K562 (cell line): ENCODE measurements at regions not wholly inside any gene's neighbourhood (a gene's known extent, or its start where the extent isn't known, plus 50 kb on each side); places are given as distances from the start of the nearest gene placed in this dataset.

Source experiments
- ATAC-seq: fragments of 200-7000 bp; cut with Tn5 transposase; 3 replicates; pipeline ENCODE4 v1.9.1; 2020; ENCODE audit warnings: moderate library complexity
- BruUV-seq: library from RNA; stranded (reverse); fragments of 400-500 nt; replicated peaks from 2 replicates; lab custom pipeline; 2021; lab: Mats Ljungman, UMichigan
- CTCF ChIA-PET: fragments of 300-600 bp; formaldehyde crosslinking; extraction: SDS; loops from one replicate; lab custom pipeline; 2021; ENCODE audit warnings: low intra/inter-chr PET ratio; lab: Yijun Ruan, JAX
- POLR2A ChIA-PET: fragments of 300-600, 350-650 bp; sonication (Branson Sonifier 250); formaldehyde crosslinking; extraction: SDS; loops from one replicate; lab custom pipeline; 2021; ENCODE audit warnings: antibody characterized with exemption, inconsistent platforms; lab: Yijun Ruan, JAX
- DNase-seq, 4 experiments: peaks; one replicate each; pipeline versions ENCODE4 v3.0.0 to v3.0.0-alpha.2; 2011 to 2018; ENCODE audit warnings: low spot score in 3 of 4, mixed read lengths in 3 of 4; ENCODE audit errors: extremely low read depth in 1 of 4
- FAIRE-seq: peaks from 2 replicates; lab custom pipeline; 2011; peaks lifted over from hg19 to GRCh38; lab: Jason Lieb, UNC
- H2AFZ ChIP-seq: 2 replicates; pipeline ENCODE4 v1.6.0; 2011; ENCODE audit warnings: low read depth, low read length, control low read depth, inconsistent platforms
- H3K27ac ChIP-seq: fragments of 200-600 bp; 3 replicates; pipeline ENCODE4 v1.8.0; 2011; ENCODE audit warnings: low read depth, mild to moderate bottlenecking, control low read depth, inconsistent platforms, low read length, moderate library complexity, mixed read lengths; ENCODE audit errors: extremely low read depth
- H3K27me3 ChIP-seq, 2 experiments: fragments of 300-600 bp in 1 of 2; 2 replicates in 1 of 2; 3 replicates in 1 of 2; pipeline versions ENCODE4 v1.6.0 to v1.8.0; 2011; ENCODE audit warnings: inconsistent platforms in 2 of 2, low read length in 2 of 2, mild to moderate bottlenecking in 1 of 2, mixed read lengths in 1 of 2, moderate library complexity in 1 of 2; ENCODE audit not compliant: control insufficient read depth in 2 of 2, insufficient read depth in 2 of 2
- H3K36me3 ChIP-seq: fragments of 300-600 bp; 3 replicates; pipeline ENCODE4 v1.8.0; 2011; ENCODE audit warnings: mild to moderate bottlenecking, low read length, inconsistent platforms; ENCODE audit not compliant: control insufficient read depth, insufficient read depth
- H3K4me1 ChIP-seq, 2 experiments: fragments of 200-600 bp in 1 of 2; replicated peaks in 1 of 2; 2 replicates in 1 of 2; 3 replicates in 1 of 2; pipeline versions ENCODE4 v1.5.1 to v1.8.0; 2011; ENCODE audit warnings: inconsistent platforms in 2 of 2, low read length in 2 of 2, mild to moderate bottlenecking in 1 of 2, mixed read lengths in 1 of 2, moderate library complexity in 1 of 2; ENCODE audit not compliant: control insufficient read depth in 2 of 2, insufficient read depth in 2 of 2
- H3K4me2 ChIP-seq: 2 replicates; pipeline ENCODE4 v1.6.1; 2011; ENCODE audit warnings: low read length, control low read depth, inconsistent platforms, mixed read lengths; ENCODE audit not compliant: insufficient read depth
- H3K4me3 ChIP-seq: fragments of 200-600 bp; sonication (generic), shearing (Covaris generic); 2 replicates; pipeline ENCODE4 v1.5.1; 2016; ENCODE audit warnings: control low read depth, inconsistent platforms
- H3K79me2 ChIP-seq: fragments of 200-600 bp; 3 replicates; pipeline ENCODE4 v1.8.0; 2011; ENCODE audit warnings: low read length, inconsistent platforms; ENCODE audit not compliant: control insufficient read depth, insufficient read depth
- H3K9ac ChIP-seq, 2 experiments: 2 replicates each; pipeline versions ENCODE4 v1.6.0 to v1.6.1; 2011; ENCODE audit warnings: low read depth in 2 of 2, low read length in 2 of 2, control low read depth in 1 of 2, inconsistent platforms in 1 of 2, mild to moderate bottlenecking in 1 of 2, mixed read lengths in 1 of 2; ENCODE audit not compliant: insufficient read depth in 1 of 2
- H3K9me1 ChIP-seq: one replicate; pipeline ENCODE4 v1.6.0; 2011; ENCODE audit warnings: inconsistent platforms, mild to moderate bottlenecking, low read length, moderate library complexity; ENCODE audit not compliant: control insufficient read depth, insufficient read depth
- H3K9me3 ChIP-seq: replicated peaks from 2 replicates; pipeline ENCODE4 v1.5.1; 2011; ENCODE audit warnings: low read depth, low read length, inconsistent platforms; ENCODE audit not compliant: control insufficient read depth, insufficient read depth
- H4K20me1 ChIP-seq: replicated peaks from 2 replicates; pipeline ENCODE4 v1.6.1; 2011; ENCODE audit warnings: low read length, inconsistent platforms, mixed read lengths; ENCODE audit not compliant: control insufficient read depth, insufficient read depth
- BCOR ChIP-seq: fragments of 450-650 bp; IDR thresholded peaks from 2 replicates; pipeline ENCODE4 v1.6.1; 2016
- CBX3 ChIP-seq, 2 experiments: IDR thresholded peaks; 1 replicate in 1 of 2; 2 replicates in 1 of 2; pipeline ENCODE4 v1.6.1; 2012; ENCODE audit warnings: inconsistent platforms in 2 of 2, low read length in 2 of 2, borderline replicate concordance in 1 of 2, control low read depth in 1 of 2
- CHCHD3 ChIP-seq: fragments of 250-450 bp; sonication (Bioruptor Pico); IDR thresholded peaks from 2 replicates; pipeline ENCODE4 v2.1.2; 2022; ENCODE audit warnings: mild to moderate bottlenecking
- ELF1 ChIP-seq: fragments of 200-800 bp; sonication (Bioruptor generic); IDR thresholded peaks from 2 replicates; pipeline ENCODE4 v1.6.1; 2016; ENCODE audit warnings: missing genetic modification characterization, missing compliant biosample characterization
- KDM1A ChIP-seq, 2 experiments: fragments of 450-650 bp; IDR thresholded peaks; 2 replicates each; pipeline ENCODE4 v1.6.1; 2016; ENCODE audit warnings: mild to moderate bottlenecking in 2 of 2
- RAD21 ChIP-seq, 2 experiments: fragments of 250-450 bp in 1 of 2; fragments of 450-650 bp in 1 of 2; sonication (Bioruptor Pico) in 1 of 2; formaldehyde crosslinking in 1 of 2; IDR thresholded peaks in 1 of 2; conservative IDR thresholded peaks in 1 of 2; 2 replicates each; pipeline versions ENCODE4 v1.4.0 to v1.8.0; 2020 to 2022; ENCODE audit warnings: mild to moderate bottlenecking in 2 of 2, moderate library complexity in 1 of 2
- RBM25 ChIP-seq: fragments of 200-400 bp; formaldehyde crosslinking; IDR thresholded peaks from 2 replicates; pipeline ENCODE4 v1.6.1; 2018; ENCODE audit warnings: low read length, low read depth, moderate library complexity; ENCODE audit not compliant: severe bottlenecking
- SMARCA5 ChIP-seq: fragments of 450-650 bp; IDR thresholded peaks from 2 replicates; pipeline ENCODE4 v1.6.1; 2016
- ZFP36 ChIP-seq: fragments of 150-350 bp; IDR thresholded peaks from 2 replicates; pipeline ENCODE4 v1.6.1; 2018; ENCODE audit warnings: low read length, low read depth; ENCODE audit not compliant: partially characterized antibody
- ZNF239 ChIP-seq: fragments of 250-450 bp; sonication (Bioruptor Pico); IDR thresholded peaks from 2 replicates; pipeline ENCODE4 v1.4.0; 2020; ENCODE audit warnings: mild to moderate bottlenecking
- WGBS: fragments of 100-300 bp; shearing (Covaris generic); methylation state at CpG from one replicate; pipeline ENCODE4 v1.1.6; 2016; ENCODE audit warnings: low coverage, mixed read lengths; ENCODE audit not compliant: insufficient coverage; ENCODE audit errors: missing lambda C conversion rate; 5-methylcytosine and 5-hydroxymethylcytosine counted together
- in situ Hi-C: fragments of 300-500 bp; cut with MboI; formaldehyde crosslinking; loops from 4 replicates; pipeline ENCODE4 v1.15.0; 2018; ENCODE audit warnings: inconsistent platforms, mixed read lengths
- intact Hi-C: fragments of 100-400 bp; cut with micrococcal nuclease; formaldehyde crosslinking; loops from 2 replicates; pipeline ENCODE4 v1.14.2; 2022
- TF ChIP-seq, protein P1 (sequence below): fragments of 250-450 bp; sonication (Bioruptor Pico); IDR thresholded peaks from 2 replicates; pipeline ENCODE4 v1.5.0; 2021

DNA sequence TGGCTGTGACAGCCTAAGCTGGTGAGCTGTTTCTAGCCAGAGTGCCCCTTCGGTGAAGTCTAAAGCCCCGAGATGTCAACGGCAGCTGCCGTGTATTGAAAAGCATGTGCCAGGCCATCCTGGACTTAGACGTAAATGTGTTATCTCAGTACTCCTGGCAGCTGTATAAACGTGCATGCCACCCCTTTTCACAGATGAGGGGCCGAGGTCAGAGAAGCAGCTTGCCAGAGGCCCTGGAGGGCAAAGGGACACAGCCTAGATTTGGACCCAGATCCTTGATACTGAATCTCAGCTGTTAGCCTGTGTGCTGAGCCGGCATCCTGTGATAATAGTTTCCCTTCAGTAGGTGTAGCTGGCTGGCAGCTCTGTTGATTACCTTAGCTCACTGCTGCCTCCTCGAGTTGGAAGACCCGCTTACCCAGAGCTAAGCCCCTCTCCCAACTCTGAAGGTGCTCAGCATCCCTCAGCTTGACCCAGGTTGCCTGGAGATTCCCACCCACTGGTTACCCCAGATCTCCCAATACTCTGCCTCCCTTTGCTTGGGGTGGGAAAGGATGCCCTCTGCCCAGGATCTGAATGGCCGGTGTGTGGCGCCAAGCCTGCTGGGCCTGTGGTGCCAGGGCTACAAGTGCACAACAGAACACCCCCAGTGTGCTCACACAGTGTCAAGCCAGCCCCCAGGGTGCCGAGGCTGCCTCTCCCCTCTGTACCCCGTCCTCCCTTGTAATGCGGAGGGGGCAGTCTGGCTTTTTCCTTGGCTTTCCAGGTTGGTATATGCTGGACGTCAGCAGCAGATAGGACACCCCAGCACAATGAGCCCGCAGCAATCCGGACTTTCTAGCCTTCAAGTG is 59.8 kb upstream of the WNT7B start (continued):
- peak in 1 of 2 experiments; percentile 24; a peak in 1 of 4 replicates for TF ChIP-seq RAD21 (CRISPR knock-in tag; conservative IDR thresholded peaks at IDR 0.05 in 1 of 2, IDR thresholded peaks at IDR 0.05 in 1 of 2)
- TF ChIP-seq, protein P1, sequence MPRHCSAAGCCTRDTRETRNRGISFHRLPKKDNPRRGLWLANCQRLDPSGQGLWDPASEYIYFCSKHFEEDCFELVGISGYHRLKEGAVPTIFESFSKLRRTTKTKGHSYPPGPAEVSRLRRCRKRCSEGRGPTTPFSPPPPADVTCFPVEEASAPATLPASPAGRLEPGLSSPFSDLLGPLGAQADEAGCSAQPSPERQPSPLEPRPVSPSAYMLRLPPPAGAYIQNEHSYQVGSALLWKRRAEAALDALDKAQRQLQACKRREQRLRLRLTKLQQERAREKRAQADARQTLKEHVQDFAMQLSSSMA (CRISPR knock-in tag): no peak

DNA sequence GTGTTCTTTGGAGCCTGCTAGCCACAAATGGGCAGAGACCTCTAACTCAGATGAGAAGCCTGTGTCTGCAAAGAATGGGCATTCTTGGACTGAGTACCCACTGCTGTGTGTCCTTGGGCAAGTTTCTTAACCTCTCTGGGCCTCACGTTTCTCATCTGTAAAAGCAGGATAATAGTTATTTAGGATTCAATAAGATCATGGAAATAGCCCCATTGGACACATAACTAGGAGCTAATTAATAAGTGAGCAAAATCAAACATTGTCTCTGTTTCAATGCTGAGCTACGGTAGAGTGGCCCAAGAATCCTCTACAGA is 61.2 kb upstream of the WNT7B start:
- ChIA-PET CTCF (no interaction called here), POLR2A (no interaction called here)
- H3K9ac ChIP-seq: no peak overlapping the region
- no peak overlapping the region for H3K27ac ChIP-seq
- WGBS: 47% methylated on average over 2 of the region's 2 CpGs
- no peaks in the 10 kb centered on the region for H4K20me1 ChIP-seq
- H3K9me3 ChIP-seq: no peaks in the 10 kb centered on the region
- H3K27me3 ChIP-seq: no peaks in the 10 kb centered on the region
- H3K4me1 ChIP-seq: peaks cover 9 to 21% of the 10 kb centered on the region in 2 experiments; a peak in 4 of 5 replicates
- in situ Hi-C loops (no loop called here), intact Hi-C loops (no loop called here)
- FAIRE-seq (no peak), ATAC-seq (no peak), DNase-seq (no peak)
- H3K9me1 ChIP-seq: no peaks in the 10 kb centered on the region
- TF ChIP-seq SMARCA5: peak; percentile 75; the same call in 1 of the 2 replicates
- no peak for TF ChIP-seq CBX3 (IDR thresholded peaks at IDR 0.05; ENCODE audit: borderline replicate concordance in 1 of 2, low read length in 2 of 2)
- TF ChIP-seq BCOR: peak; percentile 92
- TF ChIP-seq KDM1A (IDR thresholded peaks at IDR 0.05): peak; percentile 52 to 61
- no peak for TF ChIP-seq ZNF239 (CRISPR knock-in tag)
- no peak for TF ChIP-seq ELF1 (tag)
- TF ChIP-seq ZFP36: peak; percentile 89
- peak; percentile 95 for TF ChIP-seq RBM25
- no peak for TF ChIP-seq CHCHD3
- no peak overlapping the region for H2AFZ ChIP-seq
- no TSS peak for BruUV-seq
- H3K36me3 ChIP-seq: no peaks in the 10 kb centered on the region
- no peak overlapping the region for H3K4me2 ChIP-seq
- no peak overlapping the region for H3K4me3 ChIP-seq
- peaks cover 6% of the 10 kb centered on the region; the same call in 2 of the 3 replicates for H3K79me2 ChIP-seq
